ENCODE measurements at regions not wholly inside any gene's neighbourhood (a gene's known extent, or its start where the extent isn't known, plus 50 kb on each side); places are given as distances from the start of the nearest gene placed in this dataset.
"Not testable (repeated sequence)": the region's sequence is repeated elsewhere in the genome, so short reads cannot be mapped to it uniquely, and the experiment has no call there.

DNA sequence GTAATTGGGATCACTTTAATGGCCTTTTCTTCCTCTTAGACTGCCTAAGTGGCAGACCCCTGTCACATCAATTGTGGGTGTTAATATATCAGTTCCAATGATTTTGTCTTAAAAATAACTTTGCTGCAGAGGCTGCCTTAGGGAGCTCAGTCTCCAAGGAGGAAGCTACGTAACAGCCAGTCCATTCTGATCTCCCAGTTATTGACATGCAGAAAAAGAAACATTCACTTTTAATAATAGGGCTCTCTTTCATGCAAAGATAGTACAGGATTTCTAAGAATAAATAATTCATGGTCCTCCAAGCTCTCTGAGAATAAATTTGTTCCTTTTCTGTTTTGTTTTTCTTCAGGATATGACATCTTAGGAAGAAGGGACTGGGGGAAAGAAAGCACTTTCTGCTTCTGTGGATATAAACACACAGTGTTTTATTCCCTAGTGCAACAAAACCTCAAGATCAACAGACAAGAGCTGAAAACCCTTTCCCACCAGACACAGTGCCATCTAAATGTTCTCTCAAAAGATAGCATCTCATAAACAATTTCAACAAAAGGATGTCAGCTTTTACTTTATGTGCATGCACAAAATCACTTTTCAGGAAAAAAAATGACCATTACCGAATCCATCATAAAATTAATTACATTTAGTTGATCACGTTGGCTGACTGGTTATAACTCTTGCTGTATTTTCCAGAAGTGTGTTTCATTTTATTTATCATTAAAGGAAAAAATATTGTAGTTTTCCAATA, 372.4 kb upstream of the SLC7A11 start:
- intact Hi-C loops (cut with micrococcal nuclease), result no loop called here
- ATAC-seq, result no peak
- no peak for DNase-seq

DNA sequence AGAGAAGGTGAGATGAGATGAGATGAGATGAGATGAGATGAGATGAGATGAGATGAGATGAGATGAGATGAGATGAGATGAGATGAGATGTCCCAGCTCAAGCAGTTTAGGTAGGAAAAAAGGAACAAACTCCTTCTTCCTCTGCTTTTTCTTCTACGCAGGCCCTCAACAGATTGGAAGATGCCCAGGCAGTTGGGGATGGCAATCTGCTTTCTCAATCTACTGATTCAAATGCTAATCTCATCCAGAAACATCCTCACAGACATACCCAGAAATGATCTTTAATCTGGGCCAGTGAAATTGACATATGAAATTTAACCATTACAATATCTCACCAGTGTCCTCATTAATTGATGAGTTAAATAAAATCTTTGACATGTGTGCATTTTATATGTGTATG, 370.3 kb upstream of the SLC7A11 start:
- no peak for ATAC-seq
- intact Hi-C loops (cut with micrococcal nuclease), result no loop called here

DNA sequence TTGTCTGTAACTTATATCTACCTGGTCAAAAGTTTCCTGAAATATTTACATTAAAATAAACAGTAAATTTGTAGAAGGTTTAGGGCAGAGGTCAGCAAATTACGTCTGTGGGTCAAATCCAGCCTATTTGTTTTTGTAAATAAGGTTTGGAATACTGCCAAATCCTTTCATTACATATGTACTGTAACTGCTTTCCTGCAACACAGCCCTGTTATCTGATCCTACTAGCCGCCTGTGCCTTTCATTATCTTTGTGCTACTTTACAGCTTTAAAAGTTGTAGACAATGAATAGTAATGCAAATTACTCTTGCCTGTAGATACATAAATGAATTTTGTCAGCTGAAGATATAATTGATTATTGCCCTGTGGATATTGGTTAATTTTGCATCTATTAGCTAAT, 369.6 kb upstream of the SLC7A11 start:
- no peak for DNase-seq
- ATAC-seq, result no peak
- intact Hi-C loops (cut with micrococcal nuclease), result no loop called here

More for the DNA sequence above, 370.3 kb upstream of the SLC7A11 start:
- DNase-seq, result no peak

DNA sequence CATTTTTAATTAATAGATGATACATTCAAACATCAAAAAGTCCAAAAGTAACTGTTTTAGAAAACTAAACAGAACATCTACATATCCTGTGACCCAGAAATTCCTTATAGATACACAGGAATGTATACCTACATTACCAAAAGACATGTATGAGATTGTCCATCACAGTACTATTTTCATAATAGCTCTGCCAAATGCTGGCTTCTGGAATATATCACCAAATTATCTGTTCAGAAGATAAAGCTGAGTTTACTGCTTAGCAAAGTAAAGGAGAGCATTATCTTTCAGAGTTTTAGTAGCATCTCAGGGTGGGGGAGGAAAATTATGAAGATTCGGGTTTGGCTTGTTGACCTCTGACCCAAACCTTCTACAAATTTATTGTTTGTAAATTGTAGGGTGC, 368.9 kb upstream of the SLC7A11 start:
- intact Hi-C loops (cut with micrococcal nuclease), result no loop called here
- DNase-seq (no peak), ATAC-seq (no peak)

DNA sequence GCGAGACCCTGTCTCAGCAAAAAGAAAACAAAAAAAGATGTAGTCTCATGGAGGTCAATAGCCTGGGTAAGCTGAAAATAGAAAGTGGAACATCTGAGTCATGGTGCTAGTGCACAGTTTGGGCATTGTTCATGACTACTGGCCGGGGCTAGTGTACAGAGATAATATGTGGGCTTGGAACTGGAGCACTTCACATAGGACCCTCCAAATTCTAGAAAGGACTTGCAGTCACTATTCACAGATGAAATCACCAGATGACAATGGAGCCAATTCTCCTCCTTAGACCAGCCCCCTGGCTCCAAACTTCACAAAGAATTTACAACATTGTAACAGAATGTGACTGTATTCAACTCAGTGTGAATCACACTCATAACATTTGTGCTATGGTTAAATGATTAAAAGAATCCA, 367.8 kb upstream of the SLC7A11 start:
- ATAC-seq, result peak; percentile 91
- no peak for DNase-seq
- intact Hi-C loops (cut with micrococcal nuclease), result no loop called here

DNA sequence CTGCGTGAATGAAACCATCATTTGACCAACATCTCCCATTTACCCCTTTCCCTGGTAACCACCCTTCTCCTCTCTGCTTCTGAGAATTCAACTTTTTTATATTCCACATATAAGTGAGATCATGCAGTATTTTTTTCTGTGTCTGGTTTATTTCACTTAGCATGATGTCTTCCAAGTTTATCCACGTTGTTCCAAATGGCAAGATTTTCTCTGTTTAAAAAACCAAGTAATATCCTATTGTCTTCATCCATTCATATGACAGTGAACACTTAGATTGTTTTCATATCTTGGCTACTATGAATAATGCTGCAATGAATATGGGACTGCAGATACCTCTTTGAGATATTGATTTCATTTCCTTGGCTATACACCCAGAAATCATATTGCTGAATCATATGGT, 362.4 kb upstream of the SLC7A11 start:
- DNase-seq (no peak), ATAC-seq (no peak)
- intact Hi-C loops (cut with micrococcal nuclease), result no loop called here

DNA sequence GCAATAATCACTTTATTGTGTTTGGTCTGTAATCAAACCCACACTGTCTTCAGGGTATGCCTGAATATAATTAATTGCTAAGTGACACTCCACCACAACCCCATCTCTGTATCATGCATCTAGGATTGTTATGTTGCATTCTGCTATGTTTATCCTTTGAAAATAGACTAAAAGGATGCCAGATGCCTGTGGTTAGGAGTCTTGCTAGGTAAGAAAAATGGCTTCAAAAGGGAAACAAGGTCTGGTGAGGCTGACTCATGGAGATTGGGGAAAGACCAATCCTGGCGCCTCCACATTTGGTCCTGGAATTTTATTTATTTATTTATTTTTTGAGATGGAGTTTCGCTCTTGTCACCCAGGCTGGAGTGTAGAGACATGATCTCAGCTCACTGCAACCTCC, 360.5 kb upstream of the SLC7A11 start:
- no peak for ATAC-seq
- no peak for DNase-seq
- intact Hi-C loops (cut with micrococcal nuclease), result no loop called here

DNA sequence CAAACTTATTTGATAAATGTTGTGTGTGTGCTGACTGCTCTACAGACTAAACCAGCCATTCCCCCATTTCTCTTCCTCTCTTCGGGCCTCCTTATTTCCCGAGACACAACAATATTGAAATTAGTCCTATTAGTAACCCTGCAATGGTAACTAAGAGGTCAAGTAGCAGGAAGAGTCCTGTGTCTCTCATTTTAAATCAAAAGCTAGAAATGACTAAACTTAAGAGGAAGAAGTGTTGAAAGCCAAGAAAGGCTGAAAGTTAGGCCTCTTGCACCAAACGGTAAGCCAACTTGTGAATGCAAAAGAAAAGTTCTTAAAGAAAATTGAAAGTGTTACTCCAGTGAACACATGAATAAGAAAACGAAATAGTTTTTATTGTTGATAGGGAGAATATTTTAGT, 357.8 kb upstream of the SLC7A11 start:
- intact Hi-C loops (cut with micrococcal nuclease), result no loop called here
- DNase-seq (no peak), ATAC-seq (no peak)

DNA sequence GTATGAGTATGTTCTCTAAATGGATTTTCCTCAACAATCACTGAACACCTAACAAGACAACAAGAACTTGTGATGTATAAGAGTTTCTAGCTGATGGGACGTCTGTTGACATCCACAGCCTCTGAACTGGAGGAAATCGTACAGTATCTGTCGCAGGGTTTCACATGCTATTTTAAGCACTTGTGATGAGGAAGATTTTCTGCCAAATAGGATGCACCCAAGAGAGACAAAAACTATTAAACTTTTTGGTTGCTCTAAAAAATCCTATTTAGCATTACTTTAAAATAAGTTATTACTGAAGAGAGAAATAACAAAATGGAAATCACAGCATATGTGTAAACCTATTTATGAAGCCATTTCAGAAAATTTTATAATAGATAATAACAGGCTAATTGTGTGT, 356.1 kb upstream of the SLC7A11 start:
- peak; percentile 26 for ATAC-seq
- intact Hi-C loops (cut with micrococcal nuclease), result no loop called here

DNA sequence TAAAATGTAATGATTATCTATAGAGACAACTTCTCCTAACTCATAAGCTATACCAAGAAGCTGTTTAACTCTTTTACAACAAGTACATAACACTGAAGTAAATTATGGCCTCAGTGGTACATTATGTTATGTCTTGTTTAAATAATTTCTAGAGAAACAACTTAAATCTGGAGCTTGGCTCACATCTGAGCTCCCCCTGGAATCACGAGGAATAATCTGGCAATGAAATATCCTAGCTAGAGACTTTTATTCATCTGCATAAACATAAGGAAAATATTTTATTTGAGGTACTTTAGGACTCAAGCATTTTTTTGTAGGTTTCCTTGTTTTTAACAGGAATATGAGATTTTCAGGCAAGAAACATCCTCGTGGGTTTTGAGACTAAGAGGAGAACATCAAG, 354.7 kb upstream of the SLC7A11 start:
- no peak for ATAC-seq
- intact Hi-C loops (cut with micrococcal nuclease), result no loop called here

More for the DNA sequence above, 356.1 kb upstream of the SLC7A11 start:
- DNase-seq, result no peak

DNA sequence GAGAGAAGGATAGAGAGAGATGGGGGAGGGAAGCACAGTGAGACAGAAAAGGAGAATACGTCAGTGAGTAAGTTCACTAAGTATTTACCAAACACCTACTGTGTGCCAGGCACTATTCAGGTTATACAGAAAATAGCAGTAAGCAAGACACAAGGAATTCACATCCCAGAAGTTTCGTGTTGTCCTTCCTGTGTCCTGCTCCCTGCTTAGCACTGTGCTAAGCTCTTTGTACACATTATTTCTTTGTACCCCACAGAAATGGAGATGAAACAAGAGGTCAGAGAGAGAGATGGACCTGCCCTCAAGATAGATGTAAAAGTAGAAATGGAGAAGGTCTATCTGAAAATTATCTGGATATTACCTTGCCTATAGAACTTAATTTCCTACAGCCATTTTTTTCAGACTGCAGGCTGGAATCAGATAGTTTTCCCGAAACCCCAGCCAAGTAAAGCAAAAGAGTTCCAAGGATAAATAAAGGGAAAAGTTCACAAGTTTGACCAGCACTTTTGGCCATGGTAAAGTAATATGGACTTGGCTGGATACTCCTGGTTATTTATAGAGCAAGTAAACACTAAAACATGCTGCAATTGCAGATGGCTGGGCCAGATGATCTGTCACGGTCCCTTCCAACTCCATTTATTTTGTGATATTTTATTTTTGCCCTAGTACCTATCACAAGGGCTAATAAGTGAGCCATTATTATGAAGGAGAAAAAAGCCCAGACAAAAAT, 353.7 kb upstream of the SLC7A11 start:
- intact Hi-C loops (cut with micrococcal nuclease), result no loop called here
- ATAC-seq, result peak; percentile 88
- DNase-seq, result peak; percentile 31

More for the DNA sequence above, 354.7 kb upstream of the SLC7A11 start:
- DNase-seq, result no peak

DNA sequence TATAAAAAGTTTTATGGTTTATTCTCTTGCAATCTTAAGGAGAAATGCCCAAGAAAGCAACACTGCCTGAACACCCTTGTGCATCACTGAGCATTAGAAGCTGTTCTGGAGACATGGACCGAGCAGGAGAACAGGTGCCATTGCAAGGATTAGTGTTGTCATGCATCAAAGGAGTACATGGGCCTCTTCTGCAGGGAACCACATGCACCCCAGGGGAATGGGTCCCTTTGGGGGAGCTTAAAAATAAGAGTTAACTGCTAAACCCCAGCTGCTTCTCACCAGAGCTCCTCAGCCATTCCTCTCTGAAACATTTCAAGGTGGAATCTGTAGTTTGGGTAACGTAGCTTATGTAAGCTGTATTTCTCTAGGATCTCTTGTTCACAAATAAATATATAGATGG, 353.0 kb upstream of the SLC7A11 start:
- intact Hi-C loops (cut with micrococcal nuclease), result no loop called here
- ATAC-seq (no peak), DNase-seq (no peak)

DNA sequence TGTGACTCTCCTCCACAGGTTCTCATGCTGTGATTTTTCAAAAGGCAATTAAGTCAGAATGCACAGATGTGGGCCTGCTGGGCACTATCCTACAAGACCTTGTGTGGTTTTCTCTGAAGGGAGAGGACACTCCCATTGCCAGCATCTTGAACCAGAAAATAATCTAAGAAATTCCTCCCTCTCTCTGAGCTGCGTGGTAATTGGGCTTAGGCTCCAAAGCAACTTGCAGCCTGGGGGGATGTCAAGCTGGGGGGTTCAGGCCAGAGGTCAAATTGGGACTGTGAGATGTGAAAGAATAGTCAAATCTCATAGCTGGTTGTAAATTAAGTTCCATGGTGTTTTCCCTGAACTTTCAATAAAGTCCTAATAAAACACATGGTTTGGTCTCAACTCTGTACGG, 350.6 kb upstream of the SLC7A11 start:
- ATAC-seq (no peak), DNase-seq (no peak)
- intact Hi-C loops (cut with micrococcal nuclease), result no loop called here

DNA sequence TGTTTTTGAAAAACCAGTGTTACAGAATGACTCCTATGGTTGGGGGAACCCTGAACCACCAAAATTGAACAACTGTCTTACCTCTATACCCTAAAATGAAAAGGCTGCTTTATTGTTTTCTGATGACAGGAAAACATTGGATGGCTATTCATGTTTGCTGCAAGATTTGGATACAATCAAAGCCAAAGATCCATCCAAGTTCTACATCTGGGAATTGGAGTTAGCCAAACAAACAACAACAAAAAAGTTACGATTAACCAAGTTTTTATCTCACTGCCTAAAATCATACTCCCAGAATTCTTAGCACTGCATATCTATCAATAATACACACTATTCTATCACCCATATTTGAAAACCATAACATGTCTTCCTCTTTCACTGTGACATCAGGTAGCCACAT, 349.7 kb upstream of the SLC7A11 start:
- intact Hi-C loops (cut with micrococcal nuclease), result no loop called here
- no peak for DNase-seq
- no peak for ATAC-seq

DNA sequence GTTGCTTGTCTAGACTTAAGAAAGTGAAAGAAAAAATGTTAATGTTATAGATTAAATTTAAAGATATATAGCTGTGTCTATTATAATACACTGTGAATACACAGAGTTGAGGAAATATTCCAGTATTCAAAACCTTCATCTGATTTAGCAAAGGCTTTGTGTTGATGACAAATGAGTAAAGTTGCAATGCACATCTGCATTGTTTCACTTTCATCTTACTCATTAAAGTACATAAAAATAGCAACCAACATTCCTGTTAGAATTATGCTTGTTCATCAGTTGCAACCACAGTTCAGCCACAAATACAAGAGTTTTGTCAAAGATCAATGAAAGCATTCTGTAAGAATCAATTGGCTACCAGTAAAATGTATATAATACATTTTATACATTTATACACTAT, 346.4 kb upstream of the SLC7A11 start:
- intact Hi-C loops (cut with micrococcal nuclease), result no loop called here
- ATAC-seq (no peak), DNase-seq (no peak)

DNA sequence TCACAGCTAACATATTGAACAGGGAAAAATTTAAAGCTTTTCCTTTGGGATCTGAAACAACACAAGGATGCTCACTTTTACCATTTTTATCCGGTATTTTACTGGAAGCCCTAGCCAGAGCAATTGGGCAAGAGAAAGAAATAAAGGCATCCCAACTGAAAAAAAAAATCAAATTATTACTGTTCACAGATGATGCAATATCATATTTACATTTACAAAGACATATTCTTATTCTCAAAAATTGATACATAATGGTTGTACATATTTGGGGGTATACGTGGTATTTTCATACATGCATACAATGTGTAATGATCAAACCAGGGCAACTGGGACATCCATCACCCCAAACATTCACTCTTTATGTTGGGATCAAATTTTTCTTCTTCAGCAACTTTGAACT, 337.0 kb upstream of the SLC7A11 start:
- ATAC-seq (no peak), DNase-seq (no peak)
- intact Hi-C loops (cut with micrococcal nuclease), result no loop called here

DNA sequence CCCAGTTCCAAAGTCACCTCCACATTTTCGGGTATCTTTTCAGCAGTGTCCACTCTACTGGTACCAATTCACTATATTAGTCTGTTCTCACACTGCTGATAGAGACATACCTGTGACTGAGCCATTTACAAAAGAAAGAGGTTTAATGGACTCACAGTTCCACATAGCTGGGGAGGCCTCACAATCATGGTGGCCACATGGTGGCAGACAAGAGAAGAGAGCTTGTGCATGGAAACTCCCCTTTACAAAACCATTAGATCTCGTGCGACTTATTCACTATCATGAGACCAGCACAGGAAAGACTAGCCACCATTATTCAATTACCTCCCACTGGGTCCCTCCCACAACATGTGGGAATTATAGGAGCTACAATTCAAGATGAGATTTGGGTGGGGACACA, 335.7 kb upstream of the SLC7A11 start:
- ATAC-seq; DNase-seq; intact Hi-C loops (cut with micrococcal nuclease): not testable (repeated sequence)

DNA sequence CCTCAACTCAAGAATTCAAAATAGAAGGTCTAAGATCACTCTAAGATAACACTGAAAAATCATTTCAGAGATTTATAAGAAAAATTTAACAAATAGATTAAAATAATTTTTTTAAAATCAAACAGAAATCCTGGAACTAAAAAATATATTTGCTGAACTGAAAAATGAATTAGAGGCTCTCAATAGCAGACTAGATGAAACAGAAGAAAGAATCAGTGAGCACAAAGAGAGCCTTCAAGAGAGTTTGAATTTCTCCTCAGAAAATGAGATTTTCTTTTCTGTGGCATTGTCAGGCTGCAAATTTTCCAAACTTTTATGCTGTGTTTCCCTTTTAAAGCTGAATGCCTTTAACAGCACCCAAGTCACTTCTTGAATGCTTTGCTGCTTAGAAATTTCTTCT, 335.0 kb upstream of the SLC7A11 start:
- intact Hi-C loops (cut with micrococcal nuclease), result no loop called here
- DNase-seq, result no peak
- no peak for ATAC-seq

DNA sequence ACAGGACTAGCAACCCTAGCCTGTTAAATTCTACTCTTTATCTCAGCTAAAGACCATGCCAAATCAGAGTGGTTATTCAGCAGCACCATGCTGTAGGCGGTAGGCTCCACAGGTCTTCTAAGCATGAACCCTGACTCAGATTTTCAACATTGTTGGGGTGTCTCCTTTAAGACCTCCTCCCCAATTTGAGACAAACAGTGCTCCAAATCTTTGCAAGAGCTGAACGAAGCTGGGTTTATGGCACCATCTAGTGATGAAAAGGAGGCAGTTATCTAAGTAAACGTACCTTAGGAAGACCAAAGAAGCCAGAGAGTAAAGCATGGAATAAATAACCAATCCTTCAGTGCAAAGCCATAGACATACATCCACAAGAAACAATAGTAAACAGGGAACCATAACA, 334.5 kb upstream of the SLC7A11 start:
- no peak for ATAC-seq
- intact Hi-C loops (cut with micrococcal nuclease), result no loop called here
- no peak for DNase-seq

DNA sequence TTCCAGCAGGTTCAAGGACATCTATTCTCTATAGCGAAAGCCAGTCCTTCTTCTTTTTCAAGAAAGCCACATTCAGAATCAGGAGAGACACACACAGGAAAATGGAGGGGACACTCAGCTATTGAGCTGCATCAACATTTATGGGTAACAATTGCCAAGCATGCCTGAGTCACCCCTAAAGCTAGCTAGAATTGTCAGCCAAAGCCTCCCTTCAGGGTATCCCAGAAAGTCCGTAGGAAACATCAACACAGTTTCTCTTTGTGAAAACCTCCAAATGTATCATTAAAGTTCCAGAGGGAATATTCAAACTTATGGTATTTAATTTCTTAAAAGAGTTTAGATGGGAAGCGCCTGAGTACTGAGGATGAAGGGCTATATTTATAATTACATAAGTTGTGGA, 331.1 kb upstream of the SLC7A11 start:
- no peak for DNase-seq
- intact Hi-C loops (cut with micrococcal nuclease), result no loop called here

DNA sequence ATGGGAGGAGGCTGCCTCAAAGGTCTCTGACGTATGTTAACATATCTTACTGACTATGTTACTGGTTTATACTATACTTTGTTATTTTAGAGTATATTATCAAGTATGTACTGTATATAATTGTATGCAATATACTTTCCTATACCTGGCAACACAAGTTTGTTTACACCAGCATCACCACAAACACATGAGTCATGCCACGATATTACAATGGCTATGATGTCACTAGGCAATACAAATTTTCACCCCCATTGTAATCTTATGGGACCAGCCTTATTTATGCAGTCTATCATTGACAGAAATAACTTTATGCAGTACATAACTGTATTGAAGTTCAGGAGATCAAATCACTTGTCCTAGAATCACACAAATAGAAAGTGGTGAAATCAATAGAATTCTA, 329.9 kb upstream of the SLC7A11 start:
- intact Hi-C loops (cut with micrococcal nuclease), result no loop called here
- ATAC-seq, result no peak

More for the DNA sequence above, 331.1 kb upstream of the SLC7A11 start:
- ATAC-seq, result no peak

More for the DNA sequence above, 329.9 kb upstream of the SLC7A11 start:
- DNase-seq, result no peak
